Hematopoietic multipotent progenitor cell treated with erythropoietin and hydrocortisone succinate and interleukin-3 and kit ligand, for 17 days (in vitro differentiated cells): ENCODE measurements at regions not wholly inside any gene's neighbourhood (a gene's known extent, or its start where the extent isn't known, plus 50 kb on each side); places are given as distances from the start of the nearest gene placed in this dataset.
"Not testable (repeated sequence)": the region's sequence is repeated elsewhere in the genome, so short reads cannot be mapped to it uniquely, and the experiment has no call there.

Experiments
- DNase-seq: peaks from one replicate; pipeline ENCODE4 v3.0.0-alpha.2; 2015; ENCODE audit warnings: low spot score

GRCh38 chr15:93825682-93826081 lies 405.7 kb upstream of the MCTP2 start:
- no peak for DNase-seq

- DNase-seq: no peak
Observed at GRCh38 chr15:93823971-93824913, 407.1 kb upstream of the MCTP2 start.

- DNase-seq: no peak
Observed at GRCh38 chr15:93820566-93820965, 410.8 kb upstream of the MCTP2 start.

- DNase-seq: no peak
Observed at GRCh38 chr15:93819826-93820225, 411.5 kb upstream of the MCTP2 start.

GRCh38 chr15:93816815-93817214 lies 414.5 kb upstream of the MCTP2 start:
- DNase-seq: no peak

- DNase-seq: no peak
Observed at GRCh38 chr15:93811305-93811704, 420.1 kb upstream of the MCTP2 start.

GRCh38 chr15:93809516-93809915 lies 421.8 kb upstream of the MCTP2 start:
- no peak for DNase-seq

- DNase-seq: no peak
Observed at GRCh38 chr15:93803421-93804152, 427.8 kb upstream of the MCTP2 start.

- no peak for DNase-seq
Observed at GRCh38 chr15:93801206-93801605, 430.2 kb upstream of the MCTP2 start.

GRCh38 chr15:93800805-93801204 lies 430.6 kb upstream of the MCTP2 start:
- no peak for DNase-seq

- no peak for DNase-seq
Observed at GRCh38 chr15:93789441-93789840, 441.9 kb upstream of the MCTP2 start.

- DNase-seq: no peak
Observed at GRCh38 chr15:93780073-93780472, 451.3 kb upstream of the MCTP2 start.

GRCh38 chr15:93779341-93779740 lies 452.0 kb upstream of the MCTP2 start:
- DNase-seq: no peak

GRCh38 chr15:93771196-93772030 lies 459.9 kb upstream of the MCTP2 start:
- no peak for DNase-seq

- no peak for DNase-seq
Observed at GRCh38 chr15:93770788-93771187, 460.6 kb upstream of the MCTP2 start.

GRCh38 chr15:93762036-93762435 lies 469.3 kb upstream of the MCTP2 start:
- no peak for DNase-seq

GRCh38 chr15:93759629-93760028 lies 471.7 kb upstream of the MCTP2 start:
- no peak for DNase-seq

GRCh38 chr15:93758824-93759223 lies 472.5 kb upstream of the MCTP2 start:
- DNase-seq: no peak

GRCh38 chr15:93748710-93749109 lies 482.7 kb upstream of the MCTP2 start:
- DNase-seq: no peak

- DNase-seq: not testable (repeated sequence)
Observed at GRCh38 chr15:93734976-93735375, 496.4 kb upstream of the MCTP2 start.

- DNase-seq: no peak
Observed at GRCh38 chr15:93730724-93731123, 500.6 kb upstream of the MCTP2 start.

GRCh38 chr15:93722165-93722564 lies 509.2 kb upstream of the MCTP2 start:
- no peak for DNase-seq
